B cell (primary cell): ENCODE measurements at regions not wholly inside any gene's neighbourhood (a gene's known extent, or its start where the extent isn't known, plus 50 kb on each side); places are given as distances from the start of the nearest gene placed in this dataset.

Experiments
- ATAC-seq: fragments of 200-7000 bp; cut with Tn5 transposase; one replicate; pipeline ENCODE4 v1.10.0; 2021; ENCODE audit warnings: low read depth, mild to moderate bottlenecking, moderate number of reproducible peaks, moderate library complexity
- CTCF ChIA-PET: fragments of 350-600 bp; sonication (Branson Sonifier 250); formaldehyde crosslinking; loops from one replicate; lab custom pipeline; 2021; ENCODE audit warnings: antibody characterized with exemption, inconsistent platforms; lab: Charles Lee
- POLR2A ChIA-PET: fragments of 350-600 bp; sonication (Branson Sonifier 250); formaldehyde crosslinking; loops from one replicate; lab custom pipeline; 2021; ENCODE audit warnings: antibody characterized with exemption; lab: Charles Lee
- DNase-seq: peaks from one replicate; pipeline ENCODE4 v3.0.0; 2013
- H2AFZ ChIP-seq: 2 replicates; pipeline ENCODE4 v1.6.1; 2012; ENCODE audit warnings: mild to moderate bottlenecking, low read depth, low read length; ENCODE audit not compliant: insufficient read depth, poor library complexity, severe bottlenecking
- H3K27ac ChIP-seq, 2 donors: 1 replicate in 1 of 2; 2 replicates in 1 of 2; pipeline ENCODE4 v1.5.1; 2012 to 2013; ENCODE audit warnings: low read length in 2 of 2, mild to moderate bottlenecking in 2 of 2, moderate library complexity in 1 of 2
- H3K27me3 ChIP-seq, 4 experiments: fragments of 200-600 bp in 1 of 4; sonication (generic) in 1 of 4; replicated peaks in 1 of 4; 1 replicate in 2 of 4; 2 replicates in 2 of 4; pipeline versions ENCODE4 v1.6.1 to v1.7.0; 2013 to 2016; ENCODE audit warnings: low read length in 3 of 4, mild to moderate bottlenecking in 2 of 4, mixed read lengths in 1 of 4, moderate library complexity in 1 of 4; ENCODE audit not compliant: insufficient read depth in 4 of 4, control insufficient read depth in 3 of 4; ENCODE audit errors: control extremely low read depth in 1 of 4
- H3K36me3 ChIP-seq, 2 experiments: replicated peaks in 1 of 2; 1 replicate in 1 of 2; 2 replicates in 1 of 2; pipeline versions ENCODE4 v1.6.1 to v1.7.1; 2013; ENCODE audit warnings: low read length in 1 of 2; ENCODE audit not compliant: insufficient read depth in 2 of 2, control insufficient read depth in 1 of 2; ENCODE audit errors: control extremely low read depth in 1 of 2, extremely low read depth in 1 of 2
- H3K4me1 ChIP-seq, 2 donors: fragments of 200-600 bp in 1 of 2; sonication (generic) in 1 of 2; 1 replicate in 1 of 2; 2 replicates in 1 of 2; pipeline versions ENCODE4 v1.5.1 to v1.6.1; 2013 to 2017; ENCODE audit warnings: low read length in 2 of 2; ENCODE audit not compliant: control insufficient read depth in 2 of 2, insufficient read depth in 2 of 2
- H3K4me2 ChIP-seq: replicated peaks from 2 replicates; pipeline ENCODE3; 2012; ENCODE audit warnings: mild to moderate bottlenecking, low read depth, low read length; ENCODE audit not compliant: poor library complexity, severe bottlenecking
- H3K4me3 ChIP-seq, 5 experiments: fragments of 200-600 bp in 1 of 5; sonication (generic) in 1 of 5; 1 replicate in 3 of 5; 2 replicates in 2 of 5; pipeline versions ENCODE4 v1.5.1 to v1.7.0; 2011 to 2016; ENCODE audit warnings: low read length in 4 of 5, mild to moderate bottlenecking in 4 of 5, low read depth in 2 of 5, control low read depth in 1 of 5, moderate library complexity in 1 of 5; ENCODE audit not compliant: insufficient read depth in 1 of 5; ENCODE audit errors: control extremely low read depth in 1 of 5, extremely low read depth in 1 of 5
- H3K79me2 ChIP-seq: fragments of 200-600 bp; sonication (generic); one replicate; pipeline ENCODE4 v1.6.0; 2016; ENCODE audit warnings: low read length; ENCODE audit not compliant: control insufficient read depth, insufficient read depth
- H3K9ac ChIP-seq: fragments of 200-600 bp; sonication (generic); 2 replicates; pipeline ENCODE4 v1.6.1; 2017; ENCODE audit warnings: mild to moderate bottlenecking, low read length, moderate library complexity
- H3K9me3 ChIP-seq, 3 donors: one replicate each; pipeline versions ENCODE4 v1.6.1 to v1.7.1; 2013; ENCODE audit warnings: low read length in 2 of 3; ENCODE audit not compliant: control insufficient read depth in 2 of 3, insufficient read depth in 1 of 3; ENCODE audit errors: control extremely low read depth in 1 of 3
- H4K20me1 ChIP-seq: 2 replicates; pipeline ENCODE4 v1.6.0; 2012; ENCODE audit warnings: mild to moderate bottlenecking, low read length; ENCODE audit not compliant: insufficient read depth, control insufficient read depth, poor library complexity, severe bottlenecking
- H3K27ac Mint-ChIP-seq: one replicate; pipeline ENCODE4 v1.8.0; 2021; ENCODE audit warnings: mixed read lengths
- H3K27me3 Mint-ChIP-seq: one replicate; pipeline ENCODE4 v1.8.0; 2021; ENCODE audit warnings: mixed read lengths
- H3K4me1 Mint-ChIP-seq: one replicate; pipeline ENCODE4 v1.8.0; 2021; ENCODE audit warnings: mixed read lengths
- H3K4me3 Mint-ChIP-seq: one replicate; pipeline ENCODE4 v1.8.0; 2021; ENCODE audit warnings: mixed read lengths
- H3K9me3 Mint-ChIP-seq: one replicate; pipeline ENCODE4 v1.8.0; 2022; ENCODE audit warnings: mixed read lengths; ENCODE audit not compliant: insufficient read depth
- CTCF ChIP-seq: fragments of 200-600 bp; IDR thresholded peaks from one replicate; pipeline ENCODE4 v1.8.0; 2022; ENCODE audit warnings: antibody characterized with exemption, mild to moderate bottlenecking
- WGBS: methylation state at CpG from one replicate; pipeline ENCODE4 v1.1.5; 2013; ENCODE audit warnings: missing lambda C conversion rate; ENCODE audit not compliant: insufficient coverage; 5-methylcytosine and 5-hydroxymethylcytosine counted together
- intact Hi-C: fragments of 100-400 bp; cut with micrococcal nuclease; formaldehyde crosslinking; loops from one replicate; pipeline ENCODE4 v1.10.0; 2022

- peaks cover 0 to 9% (median 1%) of the 10 kb centered on the region in 3 donors for H3K9me3 ChIP-seq
- DNase-seq (no peak), ATAC-seq (no peak)
- no peak for TF ChIP-seq CTCF
- H4K20me1 ChIP-seq = no peaks in the 10 kb centered on the region
- no peak overlapping the region for H3K4me3 Mint-ChIP-seq
- intact Hi-C loops = no loop called here
- no peaks in the 10 kb centered on the region for H3K36me3 ChIP-seq
- no peak overlapping the region for H3K9ac ChIP-seq
- H3K4me2 ChIP-seq = no peak overlapping the region
- no peak overlapping the region for H3K4me3 ChIP-seq
- ChIA-PET POLR2A (no interaction called here), CTCF (interaction anchor here (0.7 kb wide), 1 partner anchor 12 kb away, joined by 3 read pairs; no protein-coding TSS in a partner anchor)
- no CpG with 5 or more reads among the region's 2 CpGs for WGBS
- H3K27ac ChIP-seq = no peak overlapping the region
- H3K4me1 ChIP-seq = no peaks in the 10 kb centered on the region
- no peaks in the 10 kb centered on the region for H3K9me3 Mint-ChIP-seq
- no peak overlapping the region for H3K27ac Mint-ChIP-seq
- H3K4me1 Mint-ChIP-seq = no peaks in the 10 kb centered on the region
- H2AFZ ChIP-seq = no peak overlapping the region
- H3K27me3 ChIP-seq = no peaks in the 10 kb centered on the region
- H3K79me2 ChIP-seq = no peaks in the 10 kb centered on the region
- no peaks in the 10 kb centered on the region for H3K27me3 Mint-ChIP-seq
Observed at GRCh38 chr18:40980171-40980570, 974.9 kb upstream of the PIK3C3 start.

GRCh38 chr18:40976050-40976449, 979.0 kb upstream of the PIK3C3 start:
- Histone ChIP-seq H3K9me3 (peaks cover 1 to 9% (median 3%) of the 10 kb centered on the region in 3 donors), H4K20me1 (no peaks in the 10 kb centered on the region), H3K79me2 (no peaks in the 10 kb centered on the region), H3K36me3 (no peaks in the 10 kb centered on the region), H3K4me2 (no peak overlapping the region), H3K27me3 (no peaks in the 10 kb centered on the region), H3K4me1 (no peaks in the 10 kb centered on the region), H2AFZ (no peak overlapping the region), H3K9ac (no peak overlapping the region), H3K4me3 (no peak overlapping the region), H3K27ac (no peak overlapping the region)
- Mint-ChIP-seq H3K27ac (no peak overlapping the region), H3K9me3 (no peaks in the 10 kb centered on the region), H3K27me3 (no peaks in the 10 kb centered on the region), H3K4me3 (no peak overlapping the region), H3K4me1 (no peaks in the 10 kb centered on the region)
- whole genome bisulfite sequencing = 89% methylated on average over 4 of the region's 4 CpGs
- ChIA-PET CTCF (no interaction called here), POLR2A (no interaction called here)
- intact Hi-C loops = no loop called here
- DNase-seq (no peak), ATAC-seq (no peak)
- TF ChIP-seq CTCF = no peak
